SK-N-SH treated with all-trans-retinoic acid at 6 μM for 48 hours (cell line): ENCODE measurements at regions not wholly inside any gene's neighbourhood (a gene's known extent, or its start where the extent isn't known, plus 50 kb on each side); places are given as distances from the start of the nearest gene placed in this dataset.
"Not testable (repeated sequence)": the region's sequence is repeated elsewhere in the genome, so short reads cannot be mapped to it uniquely, and the experiment has no call there.

Experiments used
- BACH2 ChIP-seq: fragments of 250-450 bp; sonication (Bioruptor Pico); IDR thresholded peaks from 2 replicates; pipeline ENCODE4 v1.9.0; 2021; ENCODE audit warnings: mild to moderate bottlenecking, borderline replicate concordance
- ESRRG ChIP-seq: fragments of 250-450 bp; sonication (Bioruptor Pico); IDR thresholded peaks from 2 replicates; pipeline ENCODE4 v1.6.1; 2021; ENCODE audit warnings: mild to moderate bottlenecking
- ISL1 ChIP-seq: fragments of 250-450 bp; sonication (Bioruptor Pico); IDR thresholded peaks from 2 replicates; pipeline ENCODE4 v2.1.2; 2022; ENCODE audit warnings: mild to moderate bottlenecking, moderate library complexity
- PATZ1 ChIP-seq: fragments of 250-450 bp; sonication (Bioruptor Pico); IDR thresholded peaks from 2 replicates; pipeline ENCODE4 v1.8.0; 2020; ENCODE audit warnings: mild to moderate bottlenecking, moderate library complexity, borderline replicate concordance
- TSHZ2 ChIP-seq: fragments of 250-450 bp; sonication (Bioruptor Pico); IDR thresholded peaks from 2 replicates; pipeline ENCODE4 v1.5.0; 2020; ENCODE audit warnings: mild to moderate bottlenecking, moderate library complexity
- ZC3H10 ChIP-seq: fragments of 250-450 bp; sonication (Bioruptor Pico); IDR thresholded peaks from 2 replicates; pipeline ENCODE4 v1.5.1; 2021; ENCODE audit warnings: mild to moderate bottlenecking, moderate library complexity

GRCh38 chr3:72028307-72028706 lies 243.4 kb upstream of the PROK2 start:
- TF ChIP-seq ZC3H10; ISL1 (CRISPR knock-in tag); TSHZ2; BACH2; PATZ1; ESRRG: not testable (repeated sequence)
